ENCODE measurements at regions not wholly inside any gene's neighbourhood (a gene's known extent, or its start where the extent isn't known, plus 50 kb on each side); places are given as distances from the start of the nearest gene placed in this dataset.

DNA sequence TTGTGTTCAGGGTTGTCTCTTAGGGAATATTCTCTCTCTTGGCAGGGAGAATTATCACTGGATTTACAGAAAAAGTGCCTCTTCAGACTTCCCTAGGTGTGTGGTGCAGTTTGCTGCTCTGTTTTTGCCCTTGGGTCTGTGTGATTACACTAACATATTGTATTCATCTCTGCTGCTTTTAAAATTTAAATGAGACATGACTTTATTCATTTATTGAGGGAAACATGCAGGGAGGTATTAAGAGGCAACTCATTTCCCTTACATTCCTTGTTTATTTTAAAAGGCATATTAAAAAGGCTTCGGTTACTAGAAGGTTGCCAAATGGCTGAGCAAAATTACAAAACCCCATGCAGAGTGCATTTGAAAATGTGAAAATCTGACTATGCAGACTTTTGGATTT, 135.1 kb upstream of the GEMIN8 start:
- no peak for DNase-seq

DNA sequence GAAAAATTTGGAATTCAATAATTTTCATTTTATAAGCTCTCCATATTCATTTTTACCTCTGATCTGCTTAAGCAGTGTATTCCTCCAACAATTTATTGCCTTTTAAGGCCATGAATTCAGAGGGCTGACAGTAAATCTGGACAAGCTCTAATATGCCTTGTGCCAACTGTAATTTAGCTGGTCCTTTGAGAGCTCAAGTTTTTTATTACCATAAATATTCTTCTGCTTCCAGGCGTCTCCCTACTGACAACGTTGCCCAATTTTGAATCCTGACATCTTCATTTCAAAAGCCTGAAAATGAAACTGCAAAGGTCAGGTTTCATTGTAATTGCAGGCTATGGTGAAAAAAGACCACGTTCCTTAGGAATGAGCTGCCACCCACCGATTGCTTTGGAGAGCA, 95.8 kb upstream of the GEMIN8 start:
- DNase-seq: peak; percentile 0

DNA sequence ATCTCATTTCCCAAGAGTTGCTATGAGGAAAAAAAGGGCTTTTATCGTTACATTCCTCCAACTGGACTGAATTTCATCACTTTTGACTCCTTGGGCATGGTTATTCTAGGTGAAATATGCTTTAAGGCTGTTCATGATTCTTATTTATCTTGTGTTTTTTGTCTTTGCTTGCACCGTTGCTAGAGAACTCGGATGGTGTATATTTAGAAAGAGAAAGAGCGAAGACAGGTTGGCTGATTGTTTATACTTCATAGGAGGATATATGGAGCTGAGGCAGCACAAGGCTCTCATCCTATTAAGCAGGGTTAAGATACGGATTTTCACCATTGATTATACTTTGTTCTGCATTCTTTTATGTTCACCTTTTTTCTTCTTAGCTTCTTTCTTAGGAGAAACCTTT, 94.9 kb upstream of the GEMIN8 start:
- DNase-seq: no peak

DNA sequence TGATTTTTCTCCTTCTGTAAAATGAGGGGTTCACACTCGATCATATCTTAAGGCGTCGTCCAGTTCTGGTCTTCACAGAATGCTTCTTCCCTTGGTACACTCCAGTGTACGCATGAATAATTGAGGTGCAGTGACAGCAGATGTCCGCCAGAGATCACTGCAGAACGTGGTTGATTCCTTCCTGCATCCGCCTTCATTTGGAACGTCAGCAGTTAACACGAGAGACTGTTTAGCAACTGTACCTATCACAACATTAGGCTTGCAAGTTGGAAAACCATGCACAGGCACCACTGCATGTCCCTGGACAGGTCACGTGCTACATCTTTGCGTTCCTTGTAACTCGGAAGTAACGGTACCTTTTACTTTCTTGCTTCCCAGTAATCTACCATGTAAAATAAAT, 66.0 kb upstream of the GEMIN8 start:
- DNase-seq: peak; percentile 58

GRCh38 chrX:14094191-14094590, 64.5 kb upstream of the GEMIN8 start:
- DNase-seq: no peak

DNA sequence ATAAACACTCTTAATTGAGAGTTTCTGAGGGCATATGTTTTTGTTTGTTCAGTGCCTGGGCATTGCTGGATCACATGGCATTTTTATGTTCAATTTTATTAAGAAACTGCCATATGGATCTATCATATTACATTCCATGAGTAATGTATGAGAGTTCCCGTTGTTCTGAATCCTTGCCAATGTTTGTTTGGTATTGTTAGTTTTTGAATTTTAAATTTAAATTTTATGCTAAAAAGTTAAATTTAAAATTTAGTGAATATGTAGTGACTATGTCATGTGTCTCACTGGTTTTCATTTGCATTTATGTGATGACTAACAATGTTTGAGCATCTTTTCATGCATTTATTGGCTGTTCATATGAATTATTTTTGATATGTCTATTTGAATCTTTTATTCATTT, 54.8 kb upstream of the GEMIN8 start:
- no peak for DNase-seq

GRCh38 chrX:14083783-14084182, 54.1 kb upstream of the GEMIN8 start:
- DNase-seq: no peak

- no peak for DNase-seq
Measured at GRCh38 chrX:14079891-14080430, 50.3 kb upstream of the GEMIN8 start.
